Loucy (cell line): ENCODE measurements at regions not wholly inside any gene's neighbourhood (a gene's known extent, or its start where the extent isn't known, plus 50 kb on each side); places are given as distances from the start of the nearest gene placed in this dataset.

ENCODE experiments used
- CTCF ChIP-seq: fragments of 200-600 bp; sonication (generic); conservative IDR thresholded peaks from 2 replicates; pipeline ENCODE4 v1.5.1; 2014; ENCODE audit warnings: mild to moderate bottlenecking, antibody characterized with exemption, low read length
- EZH2phosphoT487 ChIP-seq: fragments of 200-600 bp; IDR thresholded peaks from 2 replicates; pipeline ENCODE4 v1.6.1; 2018; ENCODE audit warnings: antibody characterized with exemption, mild to moderate bottlenecking, moderate library complexity, borderline replicate concordance

- no peak for TF ChIP-seq CTCF
- no peak for TF ChIP-seq EZH2phosphoT487
These were observed 1085.4 kb upstream of the INTU start for GRCh38 chr4:126547352-126547751.
